WTC11 (cell line): ENCODE measurements at regions not wholly inside any gene's neighbourhood (a gene's known extent, or its start where the extent isn't known, plus 50 kb on each side); places are given as distances from the start of the nearest gene placed in this dataset.

Source experiments
- ATAC-seq: fragments of 200-7000 bp; cut with Tn5 transposase; 2 replicates; pipeline ENCODE4 v1.10.0; 2021; ENCODE audit warnings: mild to moderate bottlenecking, moderate library complexity
- CTCF ChIA-PET: fragments of 300-600 bp; sonication (Branson Sonifier 250); formaldehyde crosslinking; loops from one replicate; lab custom pipeline; 2021; ENCODE audit warnings: antibody characterized with exemption; lab: Charles Lee
- POLR2A ChIA-PET: fragments of 350-600 bp; sonication (Branson Sonifier 250); formaldehyde crosslinking; loops from one replicate; lab custom pipeline; 2021; ENCODE audit warnings: antibody characterized with exemption; lab: Charles Lee
- DNase-seq: peaks from one replicate; pipeline ENCODE4 v3.0.0; 2021; ENCODE audit warnings: low spot score
- H3K27ac Mint-ChIP-seq: 2 replicates; pipeline ENCODE4 v1.8.0; 2021; ENCODE audit warnings: mixed read lengths
- H3K27me3 Mint-ChIP-seq: 2 replicates; pipeline ENCODE4 v1.8.0; 2021; ENCODE audit warnings: low read depth, mild to moderate bottlenecking, moderate library complexity, mixed read lengths
- H3K36me3 Mint-ChIP-seq: 2 replicates; pipeline ENCODE4 v1.8.0; 2021; ENCODE audit warnings: mixed read lengths
- H3K4me1 Mint-ChIP-seq: 2 replicates; pipeline ENCODE4 v1.8.0; 2022; ENCODE audit warnings: mixed read lengths
- H3K4me3 Mint-ChIP-seq: 2 replicates; pipeline ENCODE4 v1.8.0; 2021; ENCODE audit warnings: mild to moderate bottlenecking, moderate library complexity, mixed read lengths
- H3K9me3 Mint-ChIP-seq: 2 replicates; pipeline ENCODE4 v1.8.0; 2021; ENCODE audit warnings: mixed read lengths
- CDX4 ChIP-seq: fragments of 250-450 bp; sonication (Bioruptor Pico); IDR thresholded peaks from 2 replicates; pipeline ENCODE4 v1.9.0; 2021; ENCODE audit warnings: moderate library complexity, mild to moderate bottlenecking, inconsistent platforms, borderline replicate concordance
- CREM ChIP-seq: sonication (generic); formaldehyde crosslinking; IDR thresholded peaks from 2 replicates; pipeline ENCODE4 v1.8.1; 2022; ENCODE audit warnings: mild to moderate bottlenecking, missing genetic modification reagents, moderate library complexity
- ELF4 ChIP-seq: sonication (generic); formaldehyde crosslinking; IDR thresholded peaks from 2 replicates; pipeline ENCODE4 v1.8.1; 2022; ENCODE audit warnings: low read depth, mild to moderate bottlenecking, moderate library complexity, missing genetic modification reagents
- FOXP1 ChIP-seq: sonication (generic); formaldehyde crosslinking; IDR thresholded peaks from 2 replicates; pipeline ENCODE4 v1.8.0; 2022; ENCODE audit warnings: missing genetic modification reagents, mild to moderate bottlenecking, moderate library complexity, borderline replicate concordance
- HMGA2 ChIP-seq: fragments of 250-450 bp; sonication (Bioruptor Pico); IDR thresholded peaks from 2 replicates; pipeline ENCODE4 v1.4.0; 2021; ENCODE audit warnings: mild to moderate bottlenecking, moderate library complexity
- IRF1 ChIP-seq: sonication (generic); formaldehyde crosslinking; IDR thresholded peaks from 2 replicates; pipeline ENCODE4 v1.8.0; 2023; ENCODE audit warnings: missing genetic modification reagents
- KAT7 ChIP-seq: sonication (generic); formaldehyde crosslinking; IDR thresholded peaks from 2 replicates; pipeline ENCODE4 v1.8.1; 2023; ENCODE audit warnings: missing genetic modification reagents, mild to moderate bottlenecking, borderline replicate concordance
- MXD4 ChIP-seq: fragments of 250-450 bp; sonication (Bioruptor Pico); IDR thresholded peaks from 2 replicates; pipeline ENCODE4 v1.8.0; 2021; ENCODE audit warnings: mild to moderate bottlenecking, moderate library complexity, borderline replicate concordance
- NFE2L1 ChIP-seq: sonication (generic); formaldehyde crosslinking; IDR thresholded peaks from 2 replicates; pipeline ENCODE4 v1.8.1; 2023; ENCODE audit warnings: missing genetic modification reagents
- NFYB ChIP-seq: sonication (generic); formaldehyde crosslinking; conservative IDR thresholded peaks from 2 replicates; pipeline ENCODE4 v1.8.0; 2022; ENCODE audit warnings: low read depth, missing genetic modification reagents
- RORB ChIP-seq: fragments of 250-450 bp; sonication (Bioruptor Pico); IDR thresholded peaks from 2 replicates; pipeline ENCODE4 v1.9.0; 2021; ENCODE audit warnings: mild to moderate bottlenecking
- SMAD4 ChIP-seq: sonication (generic); formaldehyde crosslinking; IDR thresholded peaks from 2 replicates; pipeline ENCODE4 v1.8.0; 2022; ENCODE audit warnings: mild to moderate bottlenecking, missing genetic modification reagents
- TCF7 ChIP-seq: sonication (generic); formaldehyde crosslinking; IDR thresholded peaks from 2 replicates; pipeline ENCODE4 v1.8.0; 2022; ENCODE audit warnings: mild to moderate bottlenecking, low read depth, missing genetic modification reagents, moderate library complexity
- TP53 ChIP-seq: sonication (generic); formaldehyde crosslinking; IDR thresholded peaks from 2 replicates; pipeline ENCODE4 v1.8.1; 2023; ENCODE audit warnings: mild to moderate bottlenecking, missing genetic modification reagents
- USF2 ChIP-seq: sonication (generic); formaldehyde crosslinking; IDR thresholded peaks from 2 replicates; pipeline ENCODE4 v1.8.1; 2023; ENCODE audit warnings: mild to moderate bottlenecking, missing genetic modification reagents, moderate library complexity
- ZNF219 ChIP-seq: sonication (generic); formaldehyde crosslinking; IDR thresholded peaks from 2 replicates; pipeline ENCODE4 v1.8.0; 2023; ENCODE audit warnings: missing genetic modification reagents, mild to moderate bottlenecking, borderline replicate concordance
- ZNF416 ChIP-seq: fragments of 250-450 bp; sonication (Bioruptor Pico); IDR thresholded peaks from 2 replicates; pipeline ENCODE4 v1.9.0; 2021; ENCODE audit warnings: mild to moderate bottlenecking, inconsistent platforms
- TF ChIP-seq, protein P1 (sequence below): fragments of 250-450 bp; sonication (Bioruptor Pico); IDR thresholded peaks from 2 replicates; pipeline ENCODE4 v1.8.0; 2021; ENCODE audit warnings: mild to moderate bottlenecking

DNA sequence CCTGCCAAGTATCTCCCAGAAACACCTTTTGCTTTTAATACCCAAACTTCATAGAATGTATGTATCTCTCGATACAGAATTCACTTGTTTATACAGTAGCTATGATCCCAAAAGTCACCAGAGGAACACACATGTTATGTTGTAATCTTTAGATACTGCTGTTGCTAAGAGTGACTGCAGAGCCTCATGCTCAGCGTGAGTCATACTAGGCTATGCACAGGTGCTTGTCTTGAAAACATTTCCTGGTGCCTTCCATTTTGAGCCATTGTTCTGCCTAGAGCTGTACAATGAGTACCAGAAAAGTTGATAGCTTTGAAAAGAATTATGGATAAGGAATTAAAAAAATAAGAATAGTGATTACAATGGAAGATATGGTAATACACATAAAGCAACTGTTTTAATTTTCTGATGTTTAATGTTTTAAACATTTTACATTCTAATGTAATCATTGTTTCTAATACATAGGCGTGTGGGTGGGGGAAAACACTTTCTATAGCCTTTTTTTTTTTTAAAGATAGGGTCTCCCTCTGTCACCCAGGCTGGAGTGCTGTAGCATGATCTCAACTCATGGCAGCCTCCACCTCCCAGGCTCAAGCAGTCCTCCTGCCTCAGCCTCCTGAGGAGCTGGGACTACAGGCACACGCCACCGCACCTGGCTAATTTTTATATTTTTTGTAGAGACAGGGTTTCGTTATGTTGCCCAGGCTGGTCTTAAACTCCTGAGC lies 79.4 kb downstream of the CD24 start:
- TF ChIP-seq TCF7 (CRISPR knock-in tag) (no peak), CREM (CRISPR knock-in tag) (no peak), ZNF219 (CRISPR knock-in tag) (no peak), TP53 (CRISPR knock-in tag) (no peak)
- H3K36me3 Mint-ChIP-seq, result peaks cover 8% of the 10 kb centered on the region
- peak overlapping the region; percentile 67 for H3K27ac Mint-ChIP-seq
- H3K4me1 Mint-ChIP-seq, result peaks cover 34% of the 10 kb centered on the region
- no peak overlapping the region for H3K4me3 Mint-ChIP-seq
- POLR2A ChIA-PET, result interaction anchor here (0.6 to 1.3 kb wide), 2 partner anchors 79 to 103 kb away, joined by 4 to 6 read pairs; partner anchors contain the start of gene CD24
- H3K9me3 Mint-ChIP-seq, result peaks cover 22% of the 10 kb centered on the region
- ATAC-seq (no peak), DNase-seq (no peak)
- CTCF ChIA-PET, result interaction anchor here (1.9 kb wide), 1 partner anchor 85 kb away, joined by 5 read pairs; no protein-coding TSS in a partner anchor
- H3K27me3 Mint-ChIP-seq, result no peaks in the 10 kb centered on the region

GRCh38 chr6:106892186-106892585 lies 82.3 kb downstream of the CD24 start:
- no peak for ATAC-seq
- Mint-ChIP-seq H3K27me3 (no peaks in the 10 kb centered on the region), H3K4me1 (peaks cover 50% of the 10 kb centered on the region), H3K27ac (no peak overlapping the region), H3K4me3 (no peak overlapping the region), H3K36me3 (0 out of 2 replicates have a peak, but pooled peaks cover under 1% of the 10 kb centered on the region), H3K9me3 (peaks cover 9% of the 10 kb centered on the region)
- ChIA-PET POLR2A (no interaction called here), CTCF (interaction anchor here (0.5 kb wide), 1 partner anchor 44 kb away, joined by 3 read pairs; no protein-coding TSS in a partner anchor)
- no peak for DNase-seq
- TF ChIP-seq RORB (CRISPR knock-in tag) (no peak), NFYB (CRISPR knock-in tag) (no peak), SMAD4 (no peak), NFE2L1 (CRISPR knock-in tag) (no peak), ZNF416 (CRISPR knock-in tag) (no peak), FOXP1 (CRISPR knock-in tag) (no peak), MXD4 (CRISPR knock-in tag) (no peak)
- TF ChIP-seq, protein P1, sequence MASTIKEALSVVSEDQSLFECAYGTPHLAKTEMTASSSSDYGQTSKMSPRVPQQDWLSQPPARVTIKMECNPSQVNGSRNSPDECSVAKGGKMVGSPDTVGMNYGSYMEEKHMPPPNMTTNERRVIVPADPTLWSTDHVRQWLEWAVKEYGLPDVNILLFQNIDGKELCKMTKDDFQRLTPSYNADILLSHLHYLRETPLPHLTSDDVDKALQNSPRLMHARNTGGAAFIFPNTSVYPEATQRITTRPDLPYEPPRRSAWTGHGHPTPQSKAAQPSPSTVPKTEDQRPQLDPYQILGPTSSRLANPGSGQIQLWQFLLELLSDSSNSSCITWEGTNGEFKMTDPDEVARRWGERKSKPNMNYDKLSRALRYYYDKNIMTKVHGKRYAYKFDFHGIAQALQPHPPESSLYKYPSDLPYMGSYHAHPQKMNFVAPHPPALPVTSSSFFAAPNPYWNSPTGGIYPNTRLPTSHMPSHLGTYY (CRISPR knock-in tag), result no peak

- Mint-ChIP-seq H3K27ac (no peak overlapping the region), H3K4me3 (no peak overlapping the region)
- TF ChIP-seq CDX4 (CRISPR knock-in tag), result no peak
- peak; percentile 34; the same call in 1 of the 2 replicates for TF ChIP-seq USF2 (CRISPR knock-in tag)
- TF ChIP-seq, all 79 proteins: peak for 1
- Mint-ChIP-seq H3K9me3 (peaks cover 9% of the 10 kb centered on the region), H3K4me1 (peaks cover 54% of the 10 kb centered on the region), H3K36me3 (no peaks in the 10 kb centered on the region), H3K27me3 (no peaks in the 10 kb centered on the region)
- POLR2A ChIA-PET, result no interaction called here
- no peak for ATAC-seq
- CTCF ChIA-PET, result no interaction called here
- no peak for DNase-seq
These were observed 84.1 kb downstream of the CD24 start for GRCh38 chr6:106890447-106890846.

DNA sequence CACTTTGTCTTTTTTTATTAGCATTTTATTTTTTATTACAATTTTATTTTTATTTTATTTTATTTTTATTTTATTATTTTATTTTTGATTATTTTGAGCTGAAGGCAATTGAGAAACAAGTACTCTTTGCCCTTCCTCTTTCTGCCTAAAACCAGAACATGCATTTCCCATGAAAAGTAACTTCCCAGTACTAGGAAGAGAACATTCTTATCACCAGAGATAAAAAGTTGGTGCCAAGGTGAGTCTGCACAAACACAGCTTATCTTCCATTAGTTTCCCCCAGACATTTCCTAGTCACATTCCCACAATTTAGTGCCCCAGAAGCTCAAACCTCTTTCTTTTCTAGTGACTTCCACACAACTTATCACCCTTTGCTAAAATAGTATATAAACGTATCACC lies 84.8 kb downstream of the CD24 start:
- Mint-ChIP-seq H3K27ac (no peak overlapping the region), H3K27me3 (no peaks in the 10 kb centered on the region), H3K4me3 (no peak overlapping the region), H3K4me1 (peaks cover 55% of the 10 kb centered on the region), H3K9me3 (peaks cover 6% of the 10 kb centered on the region; the same call in 1 of the 2 replicates), H3K36me3 (no peaks in the 10 kb centered on the region)
- TF ChIP-seq ELF4 (CRISPR knock-in tag), result no peak
- peak; percentile 97 for TF ChIP-seq HMGA2
- TF ChIP-seq KAT7 (CRISPR knock-in tag), result no peak
- TF ChIP-seq IRF1 (CRISPR knock-in tag), result no peak
- ChIA-PET CTCF (no interaction called here), POLR2A (no interaction called here)
- no peak for ATAC-seq
- no peak for DNase-seq
